SU-DHL-6 (cell line): ENCODE measurements at regions not wholly inside any gene's neighbourhood (a gene's known extent, or its start where the extent isn't known, plus 50 kb on each side); places are given as distances from the start of the nearest gene placed in this dataset.

Source experiments
- EZH2phosphoT487 ChIP-seq: fragments of 200-600 bp; sonication (generic), shearing (Covaris generic); conservative IDR thresholded peaks from 2 replicates; pipeline ENCODE4 v1.6.1; 2018; ENCODE audit warnings: mild to moderate bottlenecking, antibody characterized with exemption, low read length, moderate library complexity, mixed read lengths
- TF ChIP-seq, protein P1 (sequence below): fragments of 200-600 bp; sonication (generic); IDR thresholded peaks from one replicate; pipeline ENCODE4 v1.5.1; 2017; ENCODE audit warnings: antibody characterized with exemption, mild to moderate bottlenecking, low read length, moderate library complexity; ENCODE audit not compliant: insufficient read depth, poor library complexity, severe bottlenecking

DNA sequence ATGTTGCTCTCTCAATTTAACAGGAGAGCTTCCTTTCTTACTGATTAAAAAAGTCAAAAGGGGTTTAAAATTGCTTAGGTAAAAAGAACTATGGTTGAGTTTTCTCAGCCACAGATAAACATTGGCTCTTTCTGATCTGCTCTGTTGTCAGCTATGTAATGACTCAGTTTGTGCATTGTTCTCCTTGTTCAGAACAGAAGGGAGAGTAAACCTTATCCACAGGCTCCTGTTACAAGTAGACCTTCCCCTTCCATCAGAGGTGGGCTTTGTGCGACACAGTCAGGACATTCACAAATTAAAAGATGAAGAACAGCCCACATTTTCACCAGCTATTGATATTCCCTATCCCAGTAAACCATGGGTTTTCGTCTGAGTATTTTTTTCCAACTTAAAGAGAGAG is 236.3 kb upstream of the SEMA6A start:
- TF ChIP-seq EZH2phosphoT487, result no peak
- TF ChIP-seq, protein P1, sequence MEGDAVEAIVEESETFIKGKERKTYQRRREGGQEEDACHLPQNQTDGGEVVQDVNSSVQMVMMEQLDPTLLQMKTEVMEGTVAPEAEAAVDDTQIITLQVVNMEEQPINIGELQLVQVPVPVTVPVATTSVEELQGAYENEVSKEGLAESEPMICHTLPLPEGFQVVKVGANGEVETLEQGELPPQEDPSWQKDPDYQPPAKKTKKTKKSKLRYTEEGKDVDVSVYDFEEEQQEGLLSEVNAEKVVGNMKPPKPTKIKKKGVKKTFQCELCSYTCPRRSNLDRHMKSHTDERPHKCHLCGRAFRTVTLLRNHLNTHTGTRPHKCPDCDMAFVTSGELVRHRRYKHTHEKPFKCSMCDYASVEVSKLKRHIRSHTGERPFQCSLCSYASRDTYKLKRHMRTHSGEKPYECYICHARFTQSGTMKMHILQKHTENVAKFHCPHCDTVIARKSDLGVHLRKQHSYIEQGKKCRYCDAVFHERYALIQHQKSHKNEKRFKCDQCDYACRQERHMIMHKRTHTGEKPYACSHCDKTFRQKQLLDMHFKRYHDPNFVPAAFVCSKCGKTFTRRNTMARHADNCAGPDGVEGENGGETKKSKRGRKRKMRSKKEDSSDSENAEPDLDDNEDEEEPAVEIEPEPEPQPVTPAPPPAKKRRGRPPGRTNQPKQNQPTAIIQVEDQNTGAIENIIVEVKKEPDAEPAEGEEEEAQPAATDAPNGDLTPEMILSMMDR, result no peak
